ENCODE measurements at regions not wholly inside any gene's neighbourhood (a gene's known extent, or its start where the extent isn't known, plus 50 kb on each side); places are given as distances from the start of the nearest gene placed in this dataset.

GRCh38 chr12:116391501-116391900 is 114.0 kb upstream of the MED13L start:
- TF ChIP-seq CTCF (IDR thresholded peaks at IDR 0.05) (no peak), POLR2A (IDR thresholded peaks at IDR 0.05) (no peak)

All from right lobe of liver (tissue), 4 donors.